Bronchial epithelial cell (primary cell): ENCODE measurements at regions not wholly inside any gene's neighbourhood (a gene's known extent, or its start where the extent isn't known, plus 50 kb on each side); places are given as distances from the start of the nearest gene placed in this dataset.

Experiments used
- DNase-seq: peaks from one replicate; pipeline ENCODE4 v3.0.0-alpha.2; 2010; ENCODE audit warnings: low read depth
- FAIRE-seq: peaks from 2 replicates; lab custom pipeline; 2011; peaks lifted over from hg19 to GRCh38; lab: Jason Lieb, UNC
- H3K27me3 ChIP-seq: 2 replicates; pipeline ENCODE4 v1.5.1; 2011; ENCODE audit warnings: low read length; ENCODE audit not compliant: control insufficient read depth, insufficient read depth
- H3K36me3 ChIP-seq: 2 replicates; pipeline ENCODE4 v1.5.1; 2011; ENCODE audit warnings: low read length; ENCODE audit not compliant: control insufficient read depth, insufficient read depth
- H3K4me3 ChIP-seq: 2 replicates; pipeline ENCODE4 v1.5.1; 2011; ENCODE audit warnings: mild to moderate bottlenecking, low read depth, low read length, control low read depth
- CTCF ChIP-seq: IDR thresholded peaks from 2 replicates; pipeline ENCODE4 v1.5.1; 2011; ENCODE audit warnings: mild to moderate bottlenecking, moderate library complexity, low read length, control low read depth, inconsistent platforms; ENCODE audit not compliant: insufficient read depth, severe bottlenecking

DNA sequence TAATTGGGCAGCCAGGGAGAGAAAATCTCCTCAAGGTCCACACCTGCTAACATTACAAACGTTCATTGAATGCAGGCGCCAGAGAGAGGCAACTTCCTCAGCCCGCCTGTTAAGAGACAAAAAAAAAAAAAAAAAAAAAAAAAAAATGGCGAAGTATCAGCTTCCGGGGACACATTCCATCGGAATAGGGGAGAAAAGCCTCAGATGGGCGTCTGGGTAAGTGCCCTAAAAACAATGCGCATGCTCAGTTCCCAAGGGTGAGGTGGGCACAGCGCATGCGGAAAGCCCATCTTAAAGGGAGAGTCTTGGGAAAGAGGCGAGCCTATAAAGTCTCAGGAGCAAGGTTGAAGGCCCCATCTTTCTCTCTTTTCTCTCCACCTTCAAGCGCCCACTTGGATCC lies 1139.7 kb upstream of the CELF2 start:
- TF ChIP-seq CTCF = no peak
- DNase-seq (no peak), FAIRE-seq (no peak)
- Histone ChIP-seq H3K4me3 (no peak overlapping the region), H3K27me3 (no peaks in the 10 kb centered on the region), H3K36me3 (no peaks in the 10 kb centered on the region)

GRCh38 chr10:9878383-9878782 lies 1139.3 kb upstream of the CELF2 start:
- Histone ChIP-seq H3K4me3 (no peak overlapping the region), H3K27me3 (no peaks in the 10 kb centered on the region), H3K36me3 (no peaks in the 10 kb centered on the region)
- DNase-seq = no peak
- no peak for FAIRE-seq
- TF ChIP-seq CTCF = no peak

- TF ChIP-seq CTCF = no peak
- no peaks in the 10 kb centered on the region for H3K36me3 ChIP-seq
- no peak overlapping the region for H3K4me3 ChIP-seq
- DNase-seq (no peak), FAIRE-seq (no peak)
- H3K27me3 ChIP-seq = no peaks in the 10 kb centered on the region
Observed at GRCh38 chr10:9885761-9886160, 1131.9 kb upstream of the CELF2 start.

DNA sequence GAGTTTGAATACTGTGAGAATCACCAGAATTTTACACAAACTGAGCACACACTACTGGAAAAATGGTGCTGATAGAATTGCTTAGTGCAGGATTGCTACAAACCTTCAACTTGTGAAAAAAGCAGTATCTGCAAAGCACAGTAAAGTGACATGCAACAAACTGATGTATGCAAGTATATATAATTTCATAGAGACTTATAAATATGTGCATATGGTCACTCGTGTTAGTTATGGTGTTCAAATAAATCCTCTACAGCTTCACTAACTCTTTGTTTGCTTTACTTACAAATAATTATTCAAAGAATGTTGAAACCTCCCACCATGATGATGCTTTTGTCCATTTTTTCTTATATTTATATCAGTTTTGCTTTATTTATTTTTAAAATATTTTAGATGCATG lies 1130.9 kb upstream of the CELF2 start:
- FAIRE-seq (no peak), DNase-seq (no peak)
- H3K36me3 ChIP-seq = no peaks in the 10 kb centered on the region
- no peak for TF ChIP-seq CTCF
- H3K4me3 ChIP-seq = no peak overlapping the region
- H3K27me3 ChIP-seq = no peaks in the 10 kb centered on the region

DNA sequence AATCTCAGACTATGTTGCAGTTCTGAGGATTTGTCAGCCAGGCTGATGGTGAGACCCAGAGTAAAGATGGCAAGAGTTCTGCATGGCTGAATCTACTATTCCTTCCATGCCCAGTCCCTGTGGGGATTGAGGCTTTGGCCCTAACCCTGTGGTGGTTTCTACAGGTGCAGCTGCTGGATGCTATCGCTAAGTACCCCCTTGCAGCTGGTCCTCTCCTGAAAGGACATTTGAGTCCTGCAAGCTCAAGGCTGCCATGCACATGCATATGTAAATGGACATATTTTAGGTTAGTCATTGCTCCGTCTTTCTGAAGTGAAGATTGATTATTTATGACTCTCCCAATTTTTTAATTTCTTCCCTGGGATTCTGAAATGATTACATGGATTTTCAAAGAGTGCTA lies 1122.2 kb upstream of the CELF2 start:
- TF ChIP-seq CTCF = no peak
- DNase-seq (no peak), FAIRE-seq (no peak)
- Histone ChIP-seq H3K27me3 (no peaks in the 10 kb centered on the region), H3K36me3 (no peaks in the 10 kb centered on the region), H3K4me3 (no peak overlapping the region)

DNA sequence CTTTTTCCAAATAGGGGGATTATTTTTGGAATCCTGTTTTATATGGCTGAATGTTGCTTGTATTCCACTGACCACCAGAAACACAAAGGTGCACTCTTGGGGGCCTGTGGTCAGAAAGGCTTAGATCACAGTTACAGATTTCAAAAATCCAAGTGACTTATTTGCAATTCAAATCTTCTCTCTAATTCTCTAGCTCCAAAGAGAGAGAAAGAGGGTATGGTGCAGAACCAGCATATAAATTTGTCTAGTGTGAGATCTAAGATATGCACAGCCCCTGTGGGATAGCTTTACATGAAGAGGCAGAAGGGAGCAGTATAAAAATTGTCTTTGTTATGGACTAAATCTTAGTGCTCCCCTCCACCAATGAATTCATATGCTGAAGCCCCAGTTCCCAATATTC lies 1121.7 kb upstream of the CELF2 start:
- no peaks in the 10 kb centered on the region for H3K27me3 ChIP-seq
- H3K4me3 ChIP-seq = no peak overlapping the region
- FAIRE-seq (no peak), DNase-seq (no peak)
- TF ChIP-seq CTCF = no peak
- no peaks in the 10 kb centered on the region for H3K36me3 ChIP-seq
